HL-60 (cell line): ENCODE measurements at regions not wholly inside any gene's neighbourhood (a gene's known extent, or its start where the extent isn't known, plus 50 kb on each side); places are given as distances from the start of the nearest gene placed in this dataset.

Experiments
- CTCF ChIP-seq: IDR thresholded peaks from one replicate; pipeline ENCODE4 v1.5.1; 2011; ENCODE audit warnings: low read length, control low read depth, inconsistent platforms; ENCODE audit not compliant: insufficient read depth
- TF ChIP-seq, protein P1 (sequence below): IDR thresholded peaks from 2 replicates; pipeline ENCODE4 v1.6.1; 2012; ENCODE audit warnings: low read depth; ENCODE audit not compliant: insufficient replicate concordance

GRCh38 chr2:224109751-224110150 is 70.7 kb upstream of the SERPINE2 start:
- no peak for TF ChIP-seq CTCF
- TF ChIP-seq, protein P1, sequence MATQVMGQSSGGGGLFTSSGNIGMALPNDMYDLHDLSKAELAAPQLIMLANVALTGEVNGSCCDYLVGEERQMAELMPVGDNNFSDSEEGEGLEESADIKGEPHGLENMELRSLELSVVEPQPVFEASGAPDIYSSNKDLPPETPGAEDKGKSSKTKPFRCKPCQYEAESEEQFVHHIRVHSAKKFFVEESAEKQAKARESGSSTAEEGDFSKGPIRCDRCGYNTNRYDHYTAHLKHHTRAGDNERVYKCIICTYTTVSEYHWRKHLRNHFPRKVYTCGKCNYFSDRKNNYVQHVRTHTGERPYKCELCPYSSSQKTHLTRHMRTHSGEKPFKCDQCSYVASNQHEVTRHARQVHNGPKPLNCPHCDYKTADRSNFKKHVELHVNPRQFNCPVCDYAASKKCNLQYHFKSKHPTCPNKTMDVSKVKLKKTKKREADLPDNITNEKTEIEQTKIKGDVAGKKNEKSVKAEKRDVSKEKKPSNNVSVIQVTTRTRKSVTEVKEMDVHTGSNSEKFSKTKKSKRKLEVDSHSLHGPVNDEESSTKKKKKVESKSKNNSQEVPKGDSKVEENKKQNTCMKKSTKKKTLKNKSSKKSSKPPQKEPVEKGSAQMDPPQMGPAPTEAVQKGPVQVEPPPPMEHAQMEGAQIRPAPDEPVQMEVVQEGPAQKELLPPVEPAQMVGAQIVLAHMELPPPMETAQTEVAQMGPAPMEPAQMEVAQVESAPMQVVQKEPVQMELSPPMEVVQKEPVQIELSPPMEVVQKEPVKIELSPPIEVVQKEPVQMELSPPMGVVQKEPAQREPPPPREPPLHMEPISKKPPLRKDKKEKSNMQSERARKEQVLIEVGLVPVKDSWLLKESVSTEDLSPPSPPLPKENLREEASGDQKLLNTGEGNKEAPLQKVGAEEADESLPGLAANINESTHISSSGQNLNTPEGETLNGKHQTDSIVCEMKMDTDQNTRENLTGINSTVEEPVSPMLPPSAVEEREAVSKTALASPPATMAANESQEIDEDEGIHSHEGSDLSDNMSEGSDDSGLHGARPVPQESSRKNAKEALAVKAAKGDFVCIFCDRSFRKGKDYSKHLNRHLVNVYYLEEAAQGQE: no peak
